Right lobe of liver (tissue), 6 donors: ENCODE measurements at regions not wholly inside any gene's neighbourhood (a gene's known extent, or its start where the extent isn't known, plus 50 kb on each side); places are given as distances from the start of the nearest gene placed in this dataset.

Experiments used
- ATAC-seq, 4 donors: fragments of 200-7000 bp; cut with Tn5 transposase; one replicate each; pipeline ENCODE4 v1.9.1; 2020; ENCODE audit warnings: mild to moderate bottlenecking in 4 of 4, moderate library complexity in 4 of 4
- DNase-seq, 3 donors: peaks; one replicate each; pipeline ENCODE4 v3.0.0-alpha.2; 2020
- H3K27ac ChIP-seq, 3 donors: fragments of 200-600 bp; one replicate each; pipeline ENCODE4 v1.8.0; 2022
- H3K27me3 ChIP-seq, 2 donors: fragments of 200-600 bp; one replicate each; pipeline ENCODE4 v1.8.0; 2022
- H3K36me3 ChIP-seq, 4 donors: fragments of 200-600 bp; sonication (generic) in 1 of 4; one replicate each; pipeline versions ENCODE4 v1.5.1 to v1.8.0; 2017 to 2022; ENCODE audit warnings: control low read depth in 1 of 4
- H3K4me1 ChIP-seq, 4 donors: fragments of 200-600 bp; sonication (generic) in 1 of 4; one replicate each; pipeline versions ENCODE4 v1.5.1 to v1.8.0; 2017 to 2022; ENCODE audit warnings: control low read depth in 1 of 4
- H3K4me3 ChIP-seq, 3 donors: fragments of 200-600 bp; one replicate each; pipeline ENCODE4 v1.8.0; 2022
- H3K9me3 ChIP-seq, 4 donors: fragments of 200-600 bp; sonication (generic) in 1 of 4; one replicate each; pipeline versions ENCODE4 v1.5.1 to v1.8.0; 2017 to 2022; ENCODE audit warnings: control low read depth in 1 of 4
- CTCF ChIP-seq, 4 donors: fragments of 200-600 bp in 3 of 4; fragments of 450-650 bp in 1 of 4; IDR thresholded peaks; one replicate each; pipeline versions ENCODE4 v1.5.1 to v1.8.0; 2016 to 2022; ENCODE audit warnings: antibody characterized with exemption in 4 of 4, mild to moderate bottlenecking in 2 of 4
- POLR2A ChIP-seq: fragments of 450-650 bp; IDR thresholded peaks from one replicate; pipeline ENCODE4 v1.6.1; 2017; ENCODE audit warnings: antibody characterized with exemption, mild to moderate bottlenecking
- WGBS: methylation state at CpG from one replicate; pipeline ENCODE4 v1.1.6; 2018; ENCODE audit warnings: low coverage, low lambda C conversion rate; ENCODE audit not compliant: insufficient coverage; ENCODE audit errors: missing lambda C conversion rate; 5-methylcytosine and 5-hydroxymethylcytosine counted together
- intact Hi-C, 2 donors: fragments of 100-400 bp; cut with DNase I; formaldehyde crosslinking; loops; one replicate each; pipeline versions ENCODE4 v1.11.2 to v1.14.1; 2022
- donor health status: DM: no; HTN: yes; CAD: no.
- donor health status: DM: no; HTN: no; CAD: no.
- donor health status: DM: no; HTN: no; CAD: no.
- donor health status: DM: no; HTN: yes; CAD: no.
- donor health status: DM: no; HTN: yes; CAD: no.

GRCh38 chr12:118763234-118763633 lies 218.1 kb upstream of the SRRM4 start:
- no peak overlapping the region for H3K27ac ChIP-seq
- TF ChIP-seq POLR2A (no peak), CTCF (IDR thresholded peaks at IDR 0.05) (no peak)
- 50% methylated on average over 1 of the region's 1 CpG for WGBS
- no peaks in the 10 kb centered on the region for H3K36me3 ChIP-seq
- intact Hi-C loops = no loop called here
- H3K4me1 ChIP-seq = no peaks in the 10 kb centered on the region
- DNase-seq (no peak), ATAC-seq (no peak)
- no peaks in the 10 kb centered on the region for H3K27me3 ChIP-seq
- H3K9me3 ChIP-seq = no peaks in the 10 kb centered on the region
- no peak overlapping the region for H3K4me3 ChIP-seq

DNA sequence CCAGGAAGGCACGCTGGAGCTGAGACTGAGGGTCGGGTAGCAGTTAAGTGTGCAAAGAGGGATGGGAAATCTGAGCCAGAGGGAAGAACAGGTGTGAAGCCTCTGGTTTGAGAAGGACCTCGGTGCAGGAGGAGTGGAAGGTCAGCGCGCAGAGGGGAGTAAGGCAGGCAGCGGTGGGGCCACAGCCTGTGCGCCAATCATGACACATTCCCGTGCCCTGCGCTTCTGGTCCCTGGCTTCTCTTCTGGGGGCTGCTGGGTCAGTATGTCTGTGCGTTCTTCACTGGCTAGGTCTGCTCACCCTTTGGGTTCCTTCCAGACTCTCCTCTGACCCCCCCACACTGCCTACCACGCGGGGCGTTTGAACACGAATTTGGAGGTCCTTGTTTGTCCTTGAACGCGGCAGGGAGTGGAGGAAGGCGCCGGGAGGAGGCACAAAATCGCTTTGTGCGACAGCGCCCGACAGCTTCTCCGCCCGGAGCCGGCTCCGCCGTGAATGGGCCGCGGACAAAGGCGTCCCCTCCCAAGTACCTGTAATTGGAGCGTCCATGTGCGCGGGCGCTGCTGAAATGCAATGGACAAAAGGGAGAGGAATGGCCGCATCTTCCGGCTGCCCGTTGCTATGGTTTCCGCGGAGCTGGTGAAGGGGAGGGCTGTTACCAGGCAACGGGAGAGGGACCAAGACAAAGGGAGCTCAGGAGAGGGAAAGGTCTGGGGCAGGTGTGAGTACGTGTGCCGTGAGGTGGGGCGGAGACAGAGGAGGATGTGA lies 207.2 kb upstream of the SRRM4 start:
- Histone ChIP-seq H3K4me1 (no peaks in the 10 kb centered on the region), H3K27me3 (no peaks in the 10 kb centered on the region), H3K4me3 (no peak overlapping the region), H3K27ac (no peak overlapping the region), H3K36me3 (no peaks in the 10 kb centered on the region), H3K9me3 (no peaks in the 10 kb centered on the region)
- ATAC-seq = no peak
- WGBS = 2% methylated on average over 18 of the region's 43 CpGs
- no peak for DNase-seq
- intact Hi-C loops = no loop called here
- TF ChIP-seq CTCF (IDR thresholded peaks at IDR 0.05) = no peak
- no peak for TF ChIP-seq POLR2A

DNA sequence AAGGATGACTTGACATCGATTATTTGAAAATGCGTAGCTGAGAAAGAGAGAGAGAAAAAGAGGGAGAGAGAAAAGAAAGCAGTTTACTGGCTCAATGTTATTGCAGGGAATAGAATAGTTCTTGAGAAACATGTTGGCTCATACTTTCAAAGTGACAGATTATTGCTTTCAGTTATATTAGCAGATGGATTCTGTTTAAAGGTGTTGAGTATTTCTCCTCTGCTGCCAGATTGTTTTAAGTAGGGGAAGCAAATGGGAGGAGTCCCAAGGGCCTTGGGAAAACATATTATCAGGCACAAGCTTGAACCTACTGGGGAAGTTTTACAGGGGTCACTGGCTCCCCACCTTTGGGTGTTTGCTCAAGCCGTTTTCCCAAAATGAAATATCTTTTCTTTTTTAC lies 203.8 kb upstream of the SRRM4 start:
- no peak for TF ChIP-seq POLR2A
- no peak for TF ChIP-seq CTCF (IDR thresholded peaks at IDR 0.05)
- H3K27ac ChIP-seq = no peak overlapping the region
- no peaks in the 10 kb centered on the region for H3K9me3 ChIP-seq
- intact Hi-C loops = no loop called here
- H3K4me3 ChIP-seq = no peak overlapping the region
- no peak for DNase-seq
- H3K4me1 ChIP-seq = no peaks in the 10 kb centered on the region
- H3K27me3 ChIP-seq = no peaks in the 10 kb centered on the region
- H3K36me3 ChIP-seq = no peaks in the 10 kb centered on the region
- ATAC-seq = no peak
- WGBS = 63% methylated on average over 3 of the region's 3 CpGs

- Histone ChIP-seq H3K4me3 (no peak overlapping the region), H3K36me3 (no peaks in the 10 kb centered on the region), H3K27me3 (no peaks in the 10 kb centered on the region), H3K4me1 (no peaks in the 10 kb centered on the region), H3K27ac (no peak overlapping the region), H3K9me3 (no peaks in the 10 kb centered on the region)
- intact Hi-C loops = no loop called here
- DNase-seq (no peak), ATAC-seq (no peak)
- 56% methylated on average over 2 of the region's 2 CpGs for WGBS
- TF ChIP-seq CTCF (IDR thresholded peaks at IDR 0.05) = no peak
- TF ChIP-seq POLR2A = no peak
Measured at GRCh38 chr12:118778077-118778476, 203.3 kb upstream of the SRRM4 start.
